Activated T-helper 2 cell treated with anti-CD3 and anti-CD28 coated beads, Interferon-gamma antibody, Interleukin-2, Interleukin-4, amounts not matched to agents 10 μg/mL and 5 μg/mL and 100 μg/mL, durations not matched to agents 14 hours and 24 hours and 36 hours (primary cell): ENCODE measurements at regions not wholly inside any gene's neighbourhood (a gene's known extent, or its start where the extent isn't known, plus 50 kb on each side); places are given as distances from the start of the nearest gene placed in this dataset.
"Not testable (repeated sequence)": the region's sequence is repeated elsewhere in the genome, so short reads cannot be mapped to it uniquely, and the experiment has no call there.

Experiments
- DNase-seq: peaks from one replicate; pipeline ENCODE4 v3.0.0; 2021; ENCODE audit warnings: low spot score
- H3K27ac Mint-ChIP-seq: one replicate; pipeline ENCODE4 v1.8.0; 2021; ENCODE audit warnings: mixed read lengths
- H3K27me3 Mint-ChIP-seq: one replicate; pipeline ENCODE4 v1.8.0; 2021; ENCODE audit warnings: low read depth, mixed read lengths
- H3K36me3 Mint-ChIP-seq: one replicate; pipeline ENCODE4 v1.8.0; 2021; ENCODE audit warnings: low read depth, mixed read lengths
- H3K4me1 Mint-ChIP-seq: one replicate; pipeline ENCODE4 v1.8.0; 2021; ENCODE audit warnings: low read depth, mixed read lengths
- H3K4me3 Mint-ChIP-seq: one replicate; pipeline ENCODE4 v1.8.0; 2021; ENCODE audit warnings: low read depth, mild to moderate bottlenecking, moderate library complexity, mixed read lengths
- H3K9me3 Mint-ChIP-seq: one replicate; pipeline ENCODE4 v1.8.0; 2021; ENCODE audit warnings: mixed read lengths
- intact Hi-C: fragments of 100-400 bp; cut with micrococcal nuclease; formaldehyde crosslinking; loops from one replicate; pipeline ENCODE4 v1.15.1; 2023

DNA sequence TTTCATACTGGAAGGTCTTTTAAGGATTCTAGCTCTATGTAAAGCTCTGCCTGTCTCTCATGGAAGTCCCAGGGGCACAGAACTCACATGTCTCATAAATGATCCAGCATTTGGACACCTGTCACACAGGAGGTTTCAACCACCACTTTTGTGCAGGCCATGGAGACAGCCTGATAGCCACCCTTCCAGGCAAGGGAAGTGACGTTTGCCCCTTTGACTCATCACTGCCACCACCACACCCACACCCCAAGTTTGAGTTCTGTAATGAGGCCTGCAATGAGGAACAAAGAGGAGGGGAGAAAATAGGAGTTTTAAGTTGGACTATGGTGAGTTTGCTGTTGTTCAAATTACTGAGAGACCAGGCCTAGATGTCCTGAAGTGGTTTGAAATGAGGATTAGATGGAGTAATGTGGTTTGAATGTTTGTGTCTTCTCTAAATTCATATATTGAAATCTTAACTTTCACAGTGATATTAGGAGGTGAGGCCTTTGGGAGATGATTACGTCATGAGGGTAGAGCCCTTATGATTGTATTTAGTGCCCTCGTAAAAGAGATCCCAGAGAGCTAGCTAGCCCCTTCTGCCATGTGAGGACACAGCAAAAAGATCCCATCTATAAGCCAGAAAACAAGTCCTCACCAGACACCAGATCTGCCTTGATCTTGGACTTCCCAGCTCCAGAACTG, 175.3 kb upstream of the EPHA4 start:
- intact Hi-C loops, result loop anchor here (1.0 kb wide), 1 partner anchor 106 kb away; no protein-coding TSS in a partner anchor
- Mint-ChIP-seq H3K27ac (peak overlapping the region; percentile 44), H3K4me3 (no peak overlapping the region), H3K9me3 (peaks cover 6% of the 10 kb centered on the region), H3K4me1 (no peaks in the 10 kb centered on the region), H3K27me3 (no peaks in the 10 kb centered on the region), H3K36me3 (no peaks in the 10 kb centered on the region)
- DNase-seq, result no peak

DNA sequence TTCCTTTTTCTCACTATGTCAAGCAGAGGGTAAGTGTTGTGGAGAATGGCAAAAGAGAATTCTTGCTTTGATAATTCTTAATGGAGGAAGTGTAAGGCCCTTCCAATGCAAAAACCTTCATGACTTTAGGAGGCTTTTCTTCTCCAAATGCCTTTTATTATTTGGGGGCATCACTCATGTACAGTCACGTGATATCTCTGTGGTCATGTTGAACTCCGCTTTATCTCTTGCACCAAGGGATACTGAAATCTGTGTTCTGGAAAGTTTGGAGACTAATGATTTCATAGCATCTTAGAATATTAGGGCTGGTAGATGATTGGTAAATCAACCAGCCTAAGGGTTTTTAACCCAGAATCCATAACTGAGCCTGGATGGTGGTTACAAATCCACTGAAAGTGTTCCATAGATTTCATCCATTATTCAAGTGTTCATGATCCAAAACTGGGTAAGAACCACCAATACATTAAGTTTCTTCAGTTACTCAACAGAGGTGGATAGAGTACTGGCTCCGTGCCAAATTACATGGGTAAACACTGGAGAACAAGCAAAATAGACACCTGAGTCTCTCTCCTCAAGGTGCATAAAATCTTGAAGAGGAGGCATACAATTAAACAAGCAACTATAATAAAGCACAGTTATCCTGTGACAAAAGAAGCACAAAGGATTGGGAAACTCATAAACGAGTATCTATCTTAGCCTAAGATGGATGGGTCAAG, 169.6 kb upstream of the EPHA4 start:
- Mint-ChIP-seq H3K4me3 (no peak overlapping the region), H3K36me3 (no peaks in the 10 kb centered on the region), H3K27me3 (no peaks in the 10 kb centered on the region), H3K4me1 (no peaks in the 10 kb centered on the region), H3K9me3 (no peaks in the 10 kb centered on the region), H3K27ac (no peak overlapping the region)
- intact Hi-C loops, result no loop called here
- DNase-seq, result no peak

DNA sequence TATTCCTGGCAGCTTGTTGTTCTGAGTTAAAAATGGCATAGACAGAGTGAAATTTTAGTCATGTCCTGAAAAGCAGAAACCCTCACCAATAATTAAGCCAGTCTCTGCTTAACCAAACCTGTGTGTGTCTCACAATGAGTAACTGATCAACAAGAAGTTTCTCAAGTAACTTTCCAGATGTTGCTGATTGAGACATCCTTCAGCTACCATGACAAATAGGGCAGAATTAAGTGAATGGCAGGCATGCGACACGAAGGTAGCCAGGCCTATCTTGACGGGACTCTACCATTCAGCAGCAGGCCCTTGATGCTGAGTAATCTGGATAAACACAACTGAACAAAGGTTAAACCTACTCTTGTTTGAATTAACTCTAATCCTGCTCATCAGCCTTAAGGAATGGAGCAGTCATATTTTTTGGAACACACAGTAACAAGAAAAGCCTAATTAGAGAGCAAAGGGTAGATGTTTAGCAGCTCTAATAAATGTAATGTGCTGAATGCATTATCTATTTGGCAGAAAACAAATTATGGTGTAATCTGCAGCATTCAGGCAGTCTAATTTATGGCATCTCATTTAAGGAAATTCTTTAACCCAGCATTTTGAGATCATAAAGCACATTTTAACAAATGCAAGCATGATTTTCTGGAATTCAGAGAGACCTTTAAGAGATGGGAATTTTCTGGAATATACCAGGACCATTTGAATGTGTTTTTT, 159.5 kb upstream of the EPHA4 start:
- intact Hi-C loops, result no loop called here
- no peaks in the 10 kb centered on the region for H3K9me3 Mint-ChIP-seq

DNA sequence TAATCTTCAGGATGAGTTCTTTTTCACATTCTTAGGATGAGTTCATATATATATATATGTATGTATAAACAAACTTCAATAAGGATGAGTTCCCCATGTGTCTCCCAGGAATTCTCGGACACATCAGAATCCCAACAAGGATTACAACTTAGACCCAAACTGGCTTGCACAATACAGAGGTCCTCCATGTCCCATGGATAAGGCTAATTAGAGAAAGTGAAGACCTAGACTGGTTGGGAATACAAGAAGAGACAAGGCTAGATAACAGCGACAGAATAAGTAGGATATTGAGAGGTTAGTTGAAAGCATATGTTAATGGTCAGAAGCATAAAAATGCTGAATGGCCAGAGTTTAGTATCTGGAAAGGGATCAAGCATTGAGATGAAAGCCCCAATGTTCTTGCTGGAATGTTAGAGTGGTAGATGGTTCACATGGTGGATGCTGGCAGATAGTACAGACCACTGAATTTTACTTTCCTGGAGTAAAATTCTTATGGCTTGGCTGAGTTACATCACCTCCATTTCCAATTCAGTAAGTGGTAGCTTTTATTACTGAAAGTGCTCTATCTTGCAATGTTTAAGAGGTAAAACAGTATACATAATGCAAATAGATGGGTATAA, 154.9 kb upstream of the EPHA4 start:
- no peaks in the 10 kb centered on the region for H3K27me3 Mint-ChIP-seq
- H3K4me1 Mint-ChIP-seq, result no peaks in the 10 kb centered on the region
- H3K9me3 Mint-ChIP-seq, result peaks cover 9% of the 10 kb centered on the region
- H3K27ac Mint-ChIP-seq, result no peak overlapping the region
- H3K4me3 Mint-ChIP-seq, result no peak overlapping the region
- no peaks in the 10 kb centered on the region for H3K36me3 Mint-ChIP-seq
- no peak for DNase-seq
- intact Hi-C loops, result loop anchor here (10.0 kb wide), 1 partner anchor 212 kb away; no protein-coding TSS in a partner anchor

More for the DNA sequence above, 159.5 kb upstream of the EPHA4 start:
- H3K27ac Mint-ChIP-seq, result no peak overlapping the region
- DNase-seq, result no peak
- no peaks in the 10 kb centered on the region for H3K27me3 Mint-ChIP-seq
- H3K4me1 Mint-ChIP-seq, result no peaks in the 10 kb centered on the region
- H3K36me3 Mint-ChIP-seq, result no peaks in the 10 kb centered on the region
- no peak overlapping the region for H3K4me3 Mint-ChIP-seq

DNA sequence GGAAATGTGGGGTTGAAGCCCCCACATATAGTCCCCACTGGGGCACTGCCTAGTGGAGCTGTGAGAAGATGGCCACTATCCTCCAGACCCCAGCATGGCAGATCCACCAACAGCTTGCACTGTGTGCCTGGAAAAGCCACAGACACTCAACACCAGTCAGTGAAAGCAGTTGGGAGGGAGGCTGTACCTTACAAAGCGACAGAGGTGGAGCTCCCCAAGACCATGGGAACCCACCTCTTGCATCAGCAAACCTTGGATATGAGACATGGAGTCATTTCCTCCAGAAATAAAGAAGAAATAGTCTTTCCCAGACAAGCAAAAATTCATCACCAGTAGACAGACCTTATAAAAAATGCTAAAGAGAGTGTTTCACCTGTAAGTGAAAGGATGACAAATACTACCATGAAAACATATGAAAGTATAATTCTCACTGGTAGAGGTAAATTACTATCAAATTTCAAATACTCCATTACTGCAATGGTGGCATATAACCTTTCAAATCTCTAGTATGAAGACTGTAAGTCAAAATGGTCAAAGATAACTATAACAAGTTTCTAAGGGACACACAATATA, 152.6 kb upstream of the EPHA4 start:
- H3K4me3 Mint-ChIP-seq, result no peak overlapping the region
- H3K27ac Mint-ChIP-seq, result no peak overlapping the region
- H3K27me3 Mint-ChIP-seq, result no peaks in the 10 kb centered on the region
- no peaks in the 10 kb centered on the region for H3K36me3 Mint-ChIP-seq
- no peaks in the 10 kb centered on the region for H3K4me1 Mint-ChIP-seq
- DNase-seq, result no peak
- peaks cover 9% of the 10 kb centered on the region for H3K9me3 Mint-ChIP-seq
- intact Hi-C loops, result loop anchor here (10.0 kb wide), 1 partner anchor 210 kb away; no protein-coding TSS in a partner anchor

DNA sequence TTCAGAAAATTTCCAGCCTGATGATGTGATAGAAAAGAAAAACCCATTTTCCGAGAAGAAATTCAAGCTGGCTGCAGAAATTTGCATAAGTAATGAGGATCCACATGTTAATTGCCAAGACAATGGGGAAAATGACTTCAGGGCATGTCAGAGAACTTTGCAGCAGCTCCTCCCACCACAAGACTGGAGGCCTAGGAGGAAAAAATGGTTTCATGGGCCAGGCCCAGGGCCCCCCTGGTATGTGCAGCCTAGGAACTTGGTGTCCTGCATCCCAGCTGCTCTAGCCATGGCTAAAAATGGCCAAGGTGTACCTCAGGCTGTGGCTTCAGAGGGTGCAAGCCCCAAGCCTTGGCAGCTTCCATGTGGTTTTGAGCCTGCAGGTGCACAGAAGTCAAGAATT, 152.0 kb upstream of the EPHA4 start:
- H3K36me3 Mint-ChIP-seq, H3K27me3 Mint-ChIP-seq, H3K9me3 Mint-ChIP-seq, H3K4me3 Mint-ChIP-seq, H3K4me1 Mint-ChIP-seq, H3K27ac Mint-ChIP-seq, DNase-seq: not testable (repeated sequence)
- intact Hi-C loops, result loop anchor here (10.0 kb wide), 1 partner anchor 209 kb away; no protein-coding TSS in a partner anchor

DNA sequence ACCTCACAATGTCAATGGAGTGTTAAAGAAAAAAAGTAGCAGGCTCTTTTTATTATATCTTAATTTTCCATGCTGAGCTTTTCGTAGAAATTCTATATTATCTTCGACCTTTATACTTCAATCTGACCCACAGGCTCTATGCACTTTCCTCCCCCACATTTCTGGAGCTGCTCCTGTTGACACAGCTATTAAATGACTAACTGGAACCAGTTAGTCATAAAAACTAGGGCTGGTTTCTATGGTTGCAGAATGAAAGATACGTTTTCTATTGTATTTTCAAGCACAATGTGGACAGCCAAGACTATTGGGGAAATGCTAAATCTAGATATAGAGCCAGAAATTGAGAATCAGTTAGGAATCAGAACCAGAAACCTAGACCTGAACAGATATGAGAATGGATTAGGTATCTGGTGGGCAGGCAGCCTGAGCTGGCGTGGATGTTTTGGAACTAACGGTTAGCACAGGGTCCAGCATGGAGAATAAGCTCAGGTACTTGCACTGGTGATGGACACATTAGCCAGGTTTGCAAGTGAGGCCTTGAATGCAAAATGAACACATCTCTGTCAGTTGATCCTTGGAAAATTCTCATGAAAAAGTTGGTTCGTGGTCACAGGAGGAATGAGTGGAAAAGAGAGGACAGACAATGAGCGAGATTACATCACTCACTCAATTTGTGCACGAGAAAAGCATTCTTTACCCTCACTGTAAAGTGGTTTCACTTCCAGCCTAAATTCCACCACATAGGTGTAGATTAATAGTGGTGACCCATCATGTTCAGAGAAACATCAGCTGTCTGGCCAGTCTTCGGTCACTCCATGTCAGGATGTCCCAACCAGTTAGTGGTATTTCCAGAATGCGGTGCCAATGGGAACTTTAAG, 144.6 kb upstream of the EPHA4 start:
- H3K27ac Mint-ChIP-seq, result peak overlapping the region; percentile 33
- H3K4me1 Mint-ChIP-seq, result no peaks in the 10 kb centered on the region
- no peaks in the 10 kb centered on the region for H3K27me3 Mint-ChIP-seq
- DNase-seq, result no peak
- H3K9me3 Mint-ChIP-seq, result no peaks in the 10 kb centered on the region
- H3K4me3 Mint-ChIP-seq, result no peak overlapping the region
- no peaks in the 10 kb centered on the region for H3K36me3 Mint-ChIP-seq
- intact Hi-C loops, result no loop called here

DNA sequence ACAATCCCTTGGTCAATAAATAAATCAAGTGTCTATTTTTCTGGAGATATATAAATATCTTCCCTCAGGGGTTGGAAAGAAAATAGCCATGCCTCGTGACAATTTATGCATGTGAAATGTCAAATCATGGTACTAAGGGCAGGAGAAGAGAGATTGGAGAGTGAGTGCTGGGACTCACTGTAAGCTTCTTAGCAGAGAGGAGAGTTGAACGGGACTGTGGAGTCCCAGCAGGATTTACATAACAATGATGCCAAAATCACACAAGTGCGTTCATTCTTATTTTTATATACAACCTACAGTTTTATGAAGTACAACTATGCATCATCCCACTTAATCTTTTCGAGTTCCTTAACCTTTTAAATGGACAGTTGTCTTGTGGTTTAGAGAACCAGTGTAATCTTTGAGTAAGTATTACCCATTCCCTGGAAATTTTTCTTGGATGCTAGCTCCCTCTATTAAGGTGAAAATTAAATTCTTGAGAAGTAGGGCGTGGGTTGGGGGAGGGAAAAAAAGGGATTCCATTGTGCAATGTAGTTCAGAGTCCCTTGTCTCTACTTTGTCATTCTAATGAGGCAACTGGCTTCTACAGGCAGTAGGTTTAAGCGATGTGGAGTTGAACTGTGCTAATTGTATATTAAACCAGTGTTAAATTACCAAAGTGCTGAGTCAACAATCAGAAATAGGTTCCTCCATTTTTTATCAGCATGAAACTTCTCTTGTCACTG, 143.6 kb upstream of the EPHA4 start:
- Mint-ChIP-seq H3K4me1 (no peaks in the 10 kb centered on the region), H3K36me3 (no peaks in the 10 kb centered on the region), H3K27ac (no peak overlapping the region), H3K27me3 (no peaks in the 10 kb centered on the region), H3K4me3 (no peak overlapping the region), H3K9me3 (no peaks in the 10 kb centered on the region)
- DNase-seq, result no peak
- intact Hi-C loops, result no loop called here

DNA sequence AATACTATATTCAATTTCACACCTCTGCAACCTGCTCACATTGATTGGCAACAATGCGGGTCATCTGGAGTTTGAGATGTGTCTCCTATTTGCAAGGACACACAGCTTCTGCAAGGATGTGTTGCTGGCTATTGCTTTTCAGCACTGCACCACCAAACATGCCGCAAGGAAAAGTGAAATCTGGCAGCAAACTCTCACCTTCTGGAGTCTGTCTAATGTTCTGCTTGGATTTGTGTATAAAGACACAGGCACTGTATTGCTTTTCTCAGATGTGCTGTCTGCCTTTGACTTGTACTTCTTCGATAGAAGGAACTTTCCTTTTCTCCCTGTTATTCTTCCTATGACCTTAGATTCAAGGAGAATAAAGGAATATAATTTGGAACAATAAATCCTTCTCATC, 138.6 kb upstream of the EPHA4 start:
- Mint-ChIP-seq H3K9me3 (no peaks in the 10 kb centered on the region), H3K27me3 (no peaks in the 10 kb centered on the region), H3K36me3 (no peaks in the 10 kb centered on the region), H3K4me1 (no peaks in the 10 kb centered on the region), H3K27ac (no peak overlapping the region), H3K4me3 (no peak overlapping the region)
- no peak for DNase-seq
- intact Hi-C loops, result no loop called here

DNA sequence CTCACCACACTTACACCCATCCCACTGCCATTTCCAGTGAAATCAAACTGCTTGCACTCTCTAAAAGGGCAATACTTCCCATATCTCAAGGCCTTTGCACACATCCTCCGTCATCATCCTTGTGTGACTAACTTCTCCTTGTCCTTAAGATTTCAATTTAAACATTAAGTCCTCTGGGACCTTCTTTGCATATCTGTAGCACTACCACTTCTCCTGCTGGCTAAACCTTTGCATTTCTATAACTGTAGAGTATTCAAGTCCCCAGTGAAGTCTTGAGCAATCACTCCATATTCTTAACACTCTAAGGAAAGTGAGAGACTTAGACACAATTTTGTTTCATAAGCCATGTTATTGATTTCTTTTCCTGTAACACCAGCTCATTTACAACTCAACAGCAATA, 136.8 kb upstream of the EPHA4 start:
- intact Hi-C loops, result no loop called here
- Mint-ChIP-seq H3K4me3 (no peak overlapping the region), H3K27ac (no peak overlapping the region), H3K36me3 (no peaks in the 10 kb centered on the region), H3K27me3 (no peaks in the 10 kb centered on the region), H3K9me3 (no peaks in the 10 kb centered on the region), H3K4me1 (no peaks in the 10 kb centered on the region)
- DNase-seq, result no peak

DNA sequence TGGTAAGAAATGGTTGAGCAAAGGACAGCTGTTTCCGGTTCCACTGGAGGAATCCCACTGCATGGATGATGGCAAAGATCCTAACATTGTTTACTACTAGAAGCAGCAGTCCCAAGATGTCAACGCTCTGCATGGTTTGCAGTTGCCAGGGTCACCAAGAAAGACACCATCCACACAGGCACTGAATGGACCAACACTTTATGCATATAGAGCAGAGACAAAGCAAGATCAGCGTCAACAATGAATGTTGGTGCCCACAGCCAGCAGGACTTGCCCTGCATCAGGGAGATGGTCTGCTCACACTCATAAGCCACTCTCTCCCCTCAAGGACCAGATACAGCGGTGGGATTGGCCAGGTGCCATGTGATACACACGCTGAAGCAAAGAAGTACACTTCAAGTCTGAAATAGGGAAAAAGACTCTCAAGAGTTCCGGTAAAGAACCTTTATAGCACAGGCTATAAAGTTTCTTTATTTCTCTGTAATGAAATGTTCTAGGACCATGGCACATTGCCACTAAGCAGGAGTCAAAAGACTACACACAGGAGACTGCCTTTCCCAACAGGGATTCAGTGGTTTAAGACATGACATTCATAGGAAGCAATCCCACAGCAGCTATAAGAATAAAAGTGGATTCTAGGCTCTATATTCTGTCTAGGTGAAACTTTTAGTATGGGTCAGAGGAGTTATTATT, 133.2 kb upstream of the EPHA4 start:
- no peaks in the 10 kb centered on the region for H3K27me3 Mint-ChIP-seq
- intact Hi-C loops, result no loop called here
- no peak overlapping the region for H3K4me3 Mint-ChIP-seq
- no peak overlapping the region for H3K27ac Mint-ChIP-seq
- no peaks in the 10 kb centered on the region for H3K36me3 Mint-ChIP-seq
- no peak for DNase-seq
- H3K4me1 Mint-ChIP-seq, result no peaks in the 10 kb centered on the region
- no peaks in the 10 kb centered on the region for H3K9me3 Mint-ChIP-seq
